Fibroblast of lung (primary cell): ENCODE measurements at regions not wholly inside any gene's neighbourhood (a gene's known extent, or its start where the extent isn't known, plus 50 kb on each side); places are given as distances from the start of the nearest gene placed in this dataset.

Experiments used
- EZH2 ChIP-seq: IDR thresholded peaks from 2 replicates; pipeline ENCODE4 v1.5.1; 2012; ENCODE audit warnings: low read length, control low read depth, mild to moderate bottlenecking; ENCODE audit errors: missing control alignments
- TF ChIP-seq, protein P1 (sequence below), 2 donors: IDR thresholded peaks in 1 of 2; conservative IDR thresholded peaks in 1 of 2; 1 replicate in 1 of 2; 2 replicates in 1 of 2; pipeline ENCODE4 v1.5.1; 2011 to 2012; ENCODE audit warnings: low read length in 2 of 2, control low read depth in 1 of 2, inconsistent platforms in 1 of 2, low read depth in 1 of 2, mild to moderate bottlenecking in 1 of 2

- TF ChIP-seq, protein P1, sequence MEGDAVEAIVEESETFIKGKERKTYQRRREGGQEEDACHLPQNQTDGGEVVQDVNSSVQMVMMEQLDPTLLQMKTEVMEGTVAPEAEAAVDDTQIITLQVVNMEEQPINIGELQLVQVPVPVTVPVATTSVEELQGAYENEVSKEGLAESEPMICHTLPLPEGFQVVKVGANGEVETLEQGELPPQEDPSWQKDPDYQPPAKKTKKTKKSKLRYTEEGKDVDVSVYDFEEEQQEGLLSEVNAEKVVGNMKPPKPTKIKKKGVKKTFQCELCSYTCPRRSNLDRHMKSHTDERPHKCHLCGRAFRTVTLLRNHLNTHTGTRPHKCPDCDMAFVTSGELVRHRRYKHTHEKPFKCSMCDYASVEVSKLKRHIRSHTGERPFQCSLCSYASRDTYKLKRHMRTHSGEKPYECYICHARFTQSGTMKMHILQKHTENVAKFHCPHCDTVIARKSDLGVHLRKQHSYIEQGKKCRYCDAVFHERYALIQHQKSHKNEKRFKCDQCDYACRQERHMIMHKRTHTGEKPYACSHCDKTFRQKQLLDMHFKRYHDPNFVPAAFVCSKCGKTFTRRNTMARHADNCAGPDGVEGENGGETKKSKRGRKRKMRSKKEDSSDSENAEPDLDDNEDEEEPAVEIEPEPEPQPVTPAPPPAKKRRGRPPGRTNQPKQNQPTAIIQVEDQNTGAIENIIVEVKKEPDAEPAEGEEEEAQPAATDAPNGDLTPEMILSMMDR (conservative IDR thresholded peaks at IDR 0.05 in 1 of 2, IDR thresholded peaks at IDR 0.05 in 1 of 2; ENCODE audit: low read depth in 1 of 2, low read length in 2 of 2): no peak
- TF ChIP-seq EZH2: no peak
Observed at GRCh38 chr13:90307136-90307535, 1040.4 kb upstream of the MIR17HG start.
